KOPT-K1 (cell line): ENCODE measurements at regions not wholly inside any gene's neighbourhood (a gene's known extent, or its start where the extent isn't known, plus 50 kb on each side); places are given as distances from the start of the nearest gene placed in this dataset.
A peak's percentile ranks its signal among the peaks of the same experiment; 100 is the strongest.
"Not testable (repeated sequence)": the region's sequence is repeated elsewhere in the genome, so short reads cannot be mapped to it uniquely, and the experiment has no call there.

ENCODE experiments used
- H3K27ac ChIP-seq: fragments of 200-600 bp; sonication (generic); 2 replicates; pipeline ENCODE4 v1.5.1; 2016; ENCODE audit warnings: antibody characterized with exemption, mild to moderate bottlenecking, low read depth, low read length; ENCODE audit not compliant: poor library complexity, severe bottlenecking
- H3K36me3 ChIP-seq: fragments of 200-600 bp; sonication (generic); 2 replicates; pipeline ENCODE4 v1.5.1; 2017; ENCODE audit warnings: antibody characterized with exemption, mild to moderate bottlenecking, low read length, moderate library complexity; ENCODE audit not compliant: insufficient read depth
- H3K9me3 ChIP-seq: fragments of 200-600 bp; sonication (generic); 2 replicates; pipeline ENCODE4 v1.5.1; 2017; ENCODE audit warnings: antibody characterized with exemption, low read length, mild to moderate bottlenecking; ENCODE audit not compliant: insufficient read depth, poor library complexity, severe bottlenecking

GRCh38 chr4:10831727-10832408, 147.3 kb upstream of the CLNK start:
- no peak overlapping the region for H3K27ac ChIP-seq
- no peaks in the 10 kb centered on the region for H3K36me3 ChIP-seq
- no peaks in the 10 kb centered on the region for H3K9me3 ChIP-seq

- H3K36me3 ChIP-seq, H3K9me3 ChIP-seq: not testable (repeated sequence)
- peak overlapping the region; percentile 69 for H3K27ac ChIP-seq
Observed at GRCh38 chr4:10828918-10829538, 144.5 kb upstream of the CLNK start.

GRCh38 chr4:10821826-10822225, 137.3 kb upstream of the CLNK start:
- no peak overlapping the region for H3K27ac ChIP-seq
- H3K9me3 ChIP-seq = no peaks in the 10 kb centered on the region
- no peaks in the 10 kb centered on the region for H3K36me3 ChIP-seq

- Histone ChIP-seq H3K27ac (no peak overlapping the region), H3K9me3 (peaks cover 15% of the 10 kb centered on the region), H3K36me3 (no peaks in the 10 kb centered on the region)
Observed at GRCh38 chr4:10816571-10816970, 132.0 kb upstream of the CLNK start.

- peaks cover 19% of the 10 kb centered on the region for H3K9me3 ChIP-seq
- no peak overlapping the region for H3K27ac ChIP-seq
- H3K36me3 ChIP-seq = no peaks in the 10 kb centered on the region
Observed at GRCh38 chr4:10811991-10812390, 127.4 kb upstream of the CLNK start.

GRCh38 chr4:10810411-10810810, 125.8 kb upstream of the CLNK start:
- no peaks in the 10 kb centered on the region for H3K36me3 ChIP-seq
- no peak overlapping the region for H3K27ac ChIP-seq
- H3K9me3 ChIP-seq = peaks cover 19% of the 10 kb centered on the region

GRCh38 chr4:10809905-10810304, 125.3 kb upstream of the CLNK start:
- Histone ChIP-seq H3K27ac (no peak overlapping the region), H3K36me3 (no peaks in the 10 kb centered on the region), H3K9me3 (peaks cover 19% of the 10 kb centered on the region)

- H3K36me3 ChIP-seq = no peaks in the 10 kb centered on the region
- no peak overlapping the region for H3K27ac ChIP-seq
- peaks cover 11% of the 10 kb centered on the region for H3K9me3 ChIP-seq
Observed at GRCh38 chr4:10808591-10808990, 124.0 kb upstream of the CLNK start.

GRCh38 chr4:10806953-10807645, 122.5 kb upstream of the CLNK start:
- H3K27ac ChIP-seq = no peak overlapping the region
- no peaks in the 10 kb centered on the region for H3K36me3 ChIP-seq
- H3K9me3 ChIP-seq = peaks cover 4% of the 10 kb centered on the region

GRCh38 chr4:10803713-10804343, 119.3 kb upstream of the CLNK start:
- H3K36me3 ChIP-seq = no peaks in the 10 kb centered on the region
- H3K27ac ChIP-seq = no peak overlapping the region
- H3K9me3 ChIP-seq = peaks cover 4% of the 10 kb centered on the region

- H3K36me3 ChIP-seq = no peaks in the 10 kb centered on the region
- no peak overlapping the region for H3K27ac ChIP-seq
- H3K9me3 ChIP-seq = no peaks in the 10 kb centered on the region
Observed at GRCh38 chr4:10787365-10787764, 102.8 kb upstream of the CLNK start.

GRCh38 chr4:10784621-10785020, 100.1 kb upstream of the CLNK start:
- no peaks in the 10 kb centered on the region for H3K9me3 ChIP-seq
- no peak overlapping the region for H3K27ac ChIP-seq
- no peaks in the 10 kb centered on the region for H3K36me3 ChIP-seq

GRCh38 chr4:10783351-10783750, 98.8 kb upstream of the CLNK start:
- H3K9me3 ChIP-seq = no peaks in the 10 kb centered on the region
- no peak overlapping the region for H3K27ac ChIP-seq
- no peaks in the 10 kb centered on the region for H3K36me3 ChIP-seq

GRCh38 chr4:10781805-10782204, 97.2 kb upstream of the CLNK start:
- Histone ChIP-seq H3K36me3 (no peaks in the 10 kb centered on the region), H3K9me3 (no peaks in the 10 kb centered on the region), H3K27ac (no peak overlapping the region)

- not testable (repeated sequence) for H3K9me3 ChIP-seq, H3K27ac ChIP-seq, H3K36me3 ChIP-seq
Observed at GRCh38 chr4:10780803-10781202, 96.2 kb upstream of the CLNK start.
